HG03457 (cell line): ENCODE measurements at regions not wholly inside any gene's neighbourhood (a gene's known extent, or its start where the extent isn't known, plus 50 kb on each side); places are given as distances from the start of the nearest gene placed in this dataset.
A peak's percentile ranks its signal among the peaks of the same experiment; 100 is the strongest.

Source experiments
- ATAC-seq: cut with Tn5 transposase; IDR thresholded peaks from one replicate; pipeline ENCODE4 v1.9.1; 2021; ENCODE audit warnings: moderate number of reproducible peaks; ENCODE audit not compliant: unreplicated experiment

GRCh38 chr4:125911058-125911457, 596.3 kb downstream of the FAT4 start:
- no peak for ATAC-seq

DNA sequence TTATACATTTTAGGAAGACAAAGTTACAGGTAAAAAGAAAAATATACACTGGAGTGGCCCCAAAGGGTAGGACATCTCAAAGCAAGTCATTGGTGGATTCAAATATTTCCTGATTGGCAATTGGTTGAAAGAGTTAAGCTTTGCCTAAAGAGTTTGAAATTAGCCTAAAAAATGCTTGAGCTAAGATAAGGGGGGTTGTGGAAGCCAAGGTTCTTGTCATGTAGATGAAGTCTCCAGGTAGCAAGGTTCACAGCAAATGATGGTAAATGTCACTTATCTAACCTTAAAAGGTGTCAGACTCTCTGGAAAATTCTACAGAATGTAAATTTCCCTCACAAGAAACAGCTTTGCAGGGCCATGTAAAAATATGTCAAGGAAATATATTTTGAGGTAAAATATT, 596.7 kb downstream of the FAT4 start:
- no peak for ATAC-seq

DNA sequence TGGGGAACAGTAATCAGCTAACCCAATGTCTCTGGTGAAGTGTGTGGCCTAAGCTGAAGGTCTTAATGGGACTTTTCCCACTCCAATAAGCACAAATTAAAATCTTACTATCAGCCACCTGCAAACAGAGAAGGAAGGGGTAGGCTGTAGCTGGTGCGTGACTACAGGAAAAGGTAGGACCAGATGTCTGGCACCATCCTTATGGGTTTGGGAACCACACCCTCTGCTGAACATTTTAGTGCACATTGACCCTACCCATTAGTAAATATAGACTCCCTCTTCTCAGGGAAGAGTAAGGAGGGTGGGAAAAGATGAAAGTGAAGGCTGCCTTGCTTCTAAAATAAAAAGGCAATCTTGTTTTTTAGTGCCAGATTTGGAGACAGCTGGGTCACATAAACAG, 602.8 kb downstream of the FAT4 start:
- no peak for ATAC-seq

- ATAC-seq = no peak
Measured at GRCh38 chr4:125928652-125929051, 613.9 kb downstream of the FAT4 start.

DNA sequence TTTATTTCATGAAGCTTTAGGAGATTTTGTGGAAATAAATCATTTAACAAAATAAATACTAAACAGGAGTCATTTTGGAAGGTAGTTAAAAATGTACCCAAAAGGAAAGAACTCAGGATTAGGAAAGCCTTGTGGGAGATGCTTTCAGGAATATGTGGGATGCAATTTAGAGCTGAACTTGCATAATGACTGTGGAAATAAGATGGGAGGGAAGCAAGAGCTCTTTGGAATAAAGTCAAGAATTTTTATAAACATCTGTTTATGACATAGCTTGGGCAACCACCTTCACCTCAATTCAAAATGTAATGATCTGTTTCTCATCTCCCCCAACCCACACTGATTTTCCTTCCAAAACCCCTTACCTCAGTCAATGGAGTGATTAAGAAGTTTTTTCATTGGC, 623.8 kb downstream of the FAT4 start:
- ATAC-seq = no peak

GRCh38 chr4:125940426-125940825, 625.7 kb downstream of the FAT4 start:
- no peak for ATAC-seq

DNA sequence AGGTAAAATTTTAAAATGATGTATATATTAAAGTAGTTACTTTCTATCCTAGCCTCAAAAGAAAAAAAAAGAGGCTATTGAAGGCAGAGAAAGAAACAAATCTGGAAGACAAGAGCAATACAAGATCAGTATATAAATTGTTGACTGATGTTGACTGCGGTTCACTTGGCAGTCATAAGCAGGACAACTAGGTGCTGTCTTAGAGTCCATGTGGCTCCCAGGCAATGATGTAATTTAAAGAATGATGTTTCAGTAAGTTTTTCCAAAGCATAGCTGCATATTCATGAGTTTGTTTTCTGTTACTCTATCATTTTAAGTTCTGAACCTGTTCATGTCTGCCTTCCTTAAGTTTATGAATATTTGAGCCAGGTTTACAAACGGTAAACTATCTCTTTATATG, 630.2 kb downstream of the FAT4 start:
- ATAC-seq = no peak

DNA sequence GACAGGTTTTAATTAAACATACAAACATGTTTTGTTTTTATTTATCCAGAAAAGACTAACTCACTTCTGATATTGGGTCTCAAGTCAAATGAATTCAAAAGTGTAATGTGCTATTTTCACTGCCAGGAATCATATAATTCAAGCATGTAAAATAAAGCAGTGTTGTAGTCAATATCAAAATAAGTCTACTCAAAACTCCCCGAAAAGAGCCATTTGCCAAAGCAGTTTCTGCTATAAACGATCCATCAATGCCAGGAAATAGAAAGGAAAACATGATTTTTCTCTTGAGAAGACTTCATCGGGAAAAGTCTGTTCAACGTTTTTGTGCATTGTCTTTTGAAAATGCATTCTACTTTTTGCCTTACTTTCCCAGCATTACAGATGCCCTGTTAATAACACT, 633.3 kb downstream of the FAT4 start:
- ATAC-seq = no peak

DNA sequence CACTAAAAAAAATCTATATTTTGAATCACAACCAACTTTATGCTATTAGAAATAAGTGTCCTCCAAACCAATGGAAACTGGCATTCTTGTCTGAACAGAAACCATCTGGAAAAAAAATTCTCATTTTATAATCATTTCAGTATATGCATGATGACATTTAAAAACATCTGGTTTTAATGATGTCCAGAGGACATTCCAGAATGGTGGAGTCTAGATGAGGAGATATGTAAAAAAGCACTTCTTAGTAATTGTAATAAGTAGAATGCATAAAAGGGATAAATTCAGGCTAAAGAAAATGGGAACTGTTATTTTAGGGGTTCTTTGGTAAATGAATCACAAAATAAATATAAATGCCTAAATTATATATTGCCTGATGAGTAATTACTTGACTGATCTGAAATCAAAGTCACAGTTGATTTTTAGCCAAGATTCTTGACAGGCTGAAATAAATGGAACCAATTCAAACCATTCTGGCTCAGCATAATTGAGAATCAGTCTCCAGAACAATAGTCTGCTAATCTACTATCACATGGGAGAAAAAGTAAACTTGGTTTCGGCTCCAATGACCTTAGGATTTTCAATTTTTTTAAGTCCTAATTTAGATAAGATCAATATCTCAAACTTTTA, 636.6 kb downstream of the FAT4 start:
- no peak for ATAC-seq

DNA sequence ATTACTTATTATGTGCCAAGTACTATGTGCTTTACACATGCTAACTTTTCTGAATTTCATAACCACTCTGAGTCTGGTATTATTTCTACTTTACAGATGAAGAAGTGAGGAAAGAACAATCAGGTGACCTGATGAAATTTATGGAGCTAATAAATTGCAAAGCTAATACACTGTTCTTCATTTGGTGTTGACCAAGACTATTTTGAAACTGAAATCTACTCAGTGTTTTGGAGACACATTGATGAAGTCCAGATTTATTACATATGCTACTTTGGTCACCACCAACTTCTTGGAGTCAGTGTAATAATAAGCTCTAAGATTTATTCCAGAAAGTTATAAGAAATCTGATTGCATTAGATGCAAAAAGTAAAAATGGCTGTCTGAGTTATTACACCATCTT, 637.9 kb downstream of the FAT4 start:
- no peak for ATAC-seq

- no peak for ATAC-seq
Measured at GRCh38 chr4:125956276-125956675, 641.5 kb downstream of the FAT4 start.

GRCh38 chr4:125958519-125958918, 643.8 kb downstream of the FAT4 start:
- no peak for ATAC-seq

DNA sequence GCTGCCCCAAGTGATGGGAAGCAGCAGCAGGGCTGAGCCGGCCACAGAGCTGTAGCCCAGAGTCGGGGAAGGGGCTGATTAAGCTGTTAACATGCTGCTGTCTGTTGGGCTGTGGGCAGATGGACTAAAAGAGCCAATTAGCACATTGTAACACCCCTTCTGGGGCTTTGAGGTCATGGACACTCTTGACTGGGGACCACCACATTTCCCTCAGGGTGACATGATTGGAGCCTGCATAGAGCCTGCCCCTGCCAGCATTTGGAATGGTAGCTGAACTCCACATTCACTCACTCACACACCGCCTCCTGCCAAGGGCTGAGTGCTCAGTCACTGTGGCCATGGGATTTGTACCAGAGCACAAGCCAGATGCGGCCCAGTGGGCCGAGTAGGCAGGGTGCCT, 646.9 kb downstream of the FAT4 start:
- no peak for ATAC-seq

GRCh38 chr4:125975861-125976397, 661.2 kb downstream of the FAT4 start:
- no peak for ATAC-seq

DNA sequence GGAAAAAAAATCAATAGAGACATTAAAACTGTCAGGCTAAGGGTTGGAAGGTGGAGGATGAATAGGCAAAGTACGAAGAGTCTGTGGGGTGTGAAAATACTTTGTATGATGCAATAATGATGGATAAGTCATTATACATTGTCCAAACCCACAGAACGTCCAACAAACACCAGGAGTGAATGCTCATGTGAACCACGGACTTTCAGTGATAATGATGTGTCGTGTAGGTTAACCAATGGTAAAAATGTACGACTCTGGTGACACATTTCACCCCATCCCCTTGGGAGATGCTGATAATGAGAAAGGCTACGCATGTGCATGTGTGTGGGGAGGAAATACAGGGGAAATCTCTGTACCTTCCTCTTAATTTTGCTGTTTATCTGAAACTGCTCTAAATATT, 665.2 kb downstream of the FAT4 start:
- no peak for ATAC-seq

GRCh38 chr4:125983168-125983567, 668.4 kb downstream of the FAT4 start:
- ATAC-seq = no peak

DNA sequence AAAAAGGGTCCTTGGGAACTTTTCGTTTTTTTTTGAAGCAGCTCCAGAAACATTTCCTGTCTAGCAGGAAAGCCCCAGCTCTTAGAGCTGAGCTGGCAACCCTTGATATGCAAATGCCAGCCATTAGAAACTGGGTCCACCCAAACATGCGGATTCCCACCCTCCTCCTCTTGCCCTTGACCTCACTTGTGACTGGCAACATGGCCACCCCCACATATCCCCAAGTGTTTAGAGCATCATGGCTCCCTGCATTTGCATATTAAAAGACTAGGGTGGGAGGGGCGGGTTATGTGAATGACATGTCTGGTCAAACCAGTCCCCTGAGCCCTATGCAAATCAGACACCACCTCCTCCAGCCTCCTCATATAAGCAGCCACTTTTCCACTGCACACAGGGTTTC, 671.1 kb downstream of the FAT4 start:
- ATAC-seq = peak; percentile 54

DNA sequence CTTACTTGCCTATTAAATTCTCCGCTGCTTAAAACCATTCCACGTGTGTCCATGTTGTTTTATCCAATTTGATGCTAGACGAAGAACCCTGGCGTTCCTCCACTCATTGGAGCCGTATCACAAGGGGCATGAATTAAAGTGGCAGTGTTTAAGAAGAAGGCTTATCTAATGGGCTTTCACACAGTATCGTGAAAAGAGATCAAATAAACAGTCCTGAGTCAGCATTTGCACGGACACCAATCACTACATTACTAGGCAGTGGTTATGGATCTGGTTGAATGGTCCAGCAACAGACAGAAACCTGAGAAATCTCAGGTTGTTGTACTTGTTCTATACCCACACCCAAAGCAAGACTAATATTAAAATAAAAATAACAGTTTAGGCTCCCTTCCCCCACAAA, 671.6 kb downstream of the FAT4 start:
- ATAC-seq = no peak

- no peak for ATAC-seq
Measured at GRCh38 chr4:125988464-125988863, 673.7 kb downstream of the FAT4 start.

- ATAC-seq = no peak
Measured at GRCh38 chr4:125991398-125991797, 676.6 kb downstream of the FAT4 start.

DNA sequence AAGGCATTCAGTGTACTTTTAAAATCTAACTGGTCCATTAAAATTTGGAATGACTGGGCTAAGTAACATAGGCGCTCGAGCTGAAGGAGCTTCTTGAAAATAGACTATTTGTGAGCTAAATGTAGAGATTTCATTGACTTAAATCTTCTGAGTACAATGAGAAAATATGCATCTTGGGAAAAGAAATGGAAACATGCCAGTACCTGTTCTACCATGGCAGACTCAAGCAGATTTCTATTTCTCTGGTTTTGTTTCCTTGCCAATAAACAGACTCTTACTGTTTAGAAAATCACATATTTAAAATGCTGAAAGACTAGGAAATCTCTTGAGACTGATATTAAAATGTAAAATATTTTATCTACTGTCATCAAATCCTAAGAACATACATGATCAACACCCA, 678.1 kb downstream of the FAT4 start:
- no peak for ATAC-seq

GRCh38 chr4:125994024-125994423, 679.3 kb downstream of the FAT4 start:
- no peak for ATAC-seq

- ATAC-seq = no peak
Measured at GRCh38 chr4:125994430-125994829, 679.7 kb downstream of the FAT4 start.
